Stimulated activated CD8-positive, alpha-beta memory T cell treated with anti-CD3 and anti-CD28 coated beads, Interleukin-2, amount 100 ng/mL, for 48 hours (primary cell): ENCODE measurements at regions not wholly inside any gene's neighbourhood (a gene's known extent, or its start where the extent isn't known, plus 50 kb on each side); places are given as distances from the start of the nearest gene placed in this dataset.

Experiments
- DNase-seq, 2 donors: peaks; one replicate each; pipeline ENCODE4 v3.0.0-alpha.2; 2020; ENCODE audit warnings: low read depth in 2 of 2

DNA sequence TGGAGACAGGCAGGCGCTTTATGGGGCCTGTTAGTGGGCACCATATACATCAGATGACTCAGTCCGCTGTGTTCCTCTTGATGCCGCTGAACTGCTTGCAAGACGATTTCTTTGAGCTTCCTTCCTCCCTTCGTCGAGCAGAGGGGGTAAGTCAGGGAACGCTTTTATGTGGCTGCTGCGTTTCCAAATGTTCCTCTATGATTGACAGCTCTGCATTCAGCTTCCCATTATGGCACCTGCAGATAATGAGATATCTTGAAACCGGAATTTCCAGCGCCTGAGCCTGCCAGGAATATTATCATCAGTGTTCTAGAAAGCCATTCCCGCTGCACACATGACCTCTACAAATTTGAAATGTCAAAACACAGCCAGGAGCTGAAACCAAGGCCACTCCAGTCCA, 257.0 kb downstream of the TSHZ3 start:
- DNase-seq: no peak

- no peak for DNase-seq
Observed at GRCh38 chr19:31089681-31090080, 259.6 kb downstream of the TSHZ3 start.

DNA sequence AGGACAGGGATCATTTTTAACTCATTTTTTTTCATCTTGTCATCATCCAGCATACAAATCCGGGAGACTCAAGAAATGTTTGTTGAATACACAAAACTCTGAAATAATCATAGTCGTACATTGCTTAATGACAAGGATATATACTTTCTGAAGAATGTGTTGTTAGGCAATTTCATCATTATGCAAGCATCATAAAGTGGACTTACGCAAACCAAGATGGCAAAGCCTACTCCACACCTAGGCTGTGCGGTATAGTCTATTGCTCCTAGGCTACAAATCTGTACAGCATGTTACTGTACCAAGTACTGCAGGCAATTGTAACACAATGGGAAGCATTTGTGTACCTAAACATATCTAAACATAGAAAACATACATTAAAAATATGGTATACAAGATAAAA, 264.1 kb downstream of the TSHZ3 start:
- no peak for DNase-seq

GRCh38 chr19:31083105-31083504, 266.1 kb downstream of the TSHZ3 start:
- DNase-seq: no peak

DNA sequence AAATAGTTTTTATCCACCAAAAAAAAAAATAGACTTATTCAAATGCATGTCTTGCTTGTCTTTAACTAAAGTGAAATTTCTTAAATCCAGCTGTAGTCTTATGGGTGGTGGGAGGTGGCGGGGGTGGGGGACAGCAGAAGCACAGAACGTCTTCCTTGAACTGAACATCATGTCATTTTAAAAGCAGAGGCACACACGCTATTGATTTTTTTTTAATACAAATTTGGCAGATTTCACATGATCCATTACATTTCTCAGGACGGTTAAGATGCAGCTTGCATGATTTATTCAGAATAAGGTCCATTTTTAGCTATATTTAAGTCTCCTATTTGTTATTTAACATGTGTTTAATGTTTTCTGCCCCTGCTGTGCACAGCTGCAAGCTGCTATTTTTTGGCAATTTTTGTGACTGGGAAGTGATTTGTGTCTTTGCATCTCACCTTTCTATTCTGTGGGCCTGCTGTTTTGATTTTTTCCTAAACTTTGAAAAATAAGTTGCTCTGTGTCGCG, 274.0 kb downstream of the TSHZ3 start:
- no peak for DNase-seq

GRCh38 chr19:31074199-31075125, 274.8 kb downstream of the TSHZ3 start:
- DNase-seq: no peak

DNA sequence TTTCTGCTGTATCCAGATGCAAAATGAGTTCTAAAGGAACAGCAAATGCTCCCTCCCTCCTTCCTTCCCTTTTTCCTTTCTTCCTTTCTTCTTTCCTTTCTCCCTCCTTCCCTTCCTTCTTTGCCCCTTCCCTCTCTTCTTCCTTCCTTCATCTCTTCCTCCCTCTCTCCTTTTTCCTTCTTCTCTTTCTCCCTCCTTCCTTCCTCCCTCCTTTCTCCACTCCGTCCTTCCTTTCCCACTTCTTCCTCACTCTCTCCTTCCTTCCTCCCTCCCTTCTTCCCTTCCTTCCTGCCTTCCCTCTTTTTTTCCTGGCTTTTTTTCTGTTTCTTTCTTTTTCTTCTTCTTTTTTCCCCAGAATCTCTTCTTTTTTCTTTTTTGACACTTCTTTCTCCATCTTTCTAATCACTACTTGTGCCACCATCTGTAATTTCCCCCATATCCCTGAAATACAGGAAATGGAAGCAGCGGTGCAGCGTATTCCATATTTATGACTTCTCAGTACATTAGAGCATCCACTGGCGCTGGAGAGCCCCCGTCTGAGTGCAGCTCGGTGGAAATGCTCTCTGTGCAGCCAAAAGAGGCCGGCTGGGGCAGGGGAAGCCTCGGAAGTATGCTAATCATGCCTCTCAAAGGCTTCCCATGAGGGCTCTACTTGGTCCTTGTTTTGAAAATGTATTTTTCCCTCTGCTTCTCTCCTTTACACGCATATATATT, 275.6 kb downstream of the TSHZ3 start:
- DNase-seq: no peak

- no peak for DNase-seq
Observed at GRCh38 chr19:31072451-31072850, 276.8 kb downstream of the TSHZ3 start.

DNA sequence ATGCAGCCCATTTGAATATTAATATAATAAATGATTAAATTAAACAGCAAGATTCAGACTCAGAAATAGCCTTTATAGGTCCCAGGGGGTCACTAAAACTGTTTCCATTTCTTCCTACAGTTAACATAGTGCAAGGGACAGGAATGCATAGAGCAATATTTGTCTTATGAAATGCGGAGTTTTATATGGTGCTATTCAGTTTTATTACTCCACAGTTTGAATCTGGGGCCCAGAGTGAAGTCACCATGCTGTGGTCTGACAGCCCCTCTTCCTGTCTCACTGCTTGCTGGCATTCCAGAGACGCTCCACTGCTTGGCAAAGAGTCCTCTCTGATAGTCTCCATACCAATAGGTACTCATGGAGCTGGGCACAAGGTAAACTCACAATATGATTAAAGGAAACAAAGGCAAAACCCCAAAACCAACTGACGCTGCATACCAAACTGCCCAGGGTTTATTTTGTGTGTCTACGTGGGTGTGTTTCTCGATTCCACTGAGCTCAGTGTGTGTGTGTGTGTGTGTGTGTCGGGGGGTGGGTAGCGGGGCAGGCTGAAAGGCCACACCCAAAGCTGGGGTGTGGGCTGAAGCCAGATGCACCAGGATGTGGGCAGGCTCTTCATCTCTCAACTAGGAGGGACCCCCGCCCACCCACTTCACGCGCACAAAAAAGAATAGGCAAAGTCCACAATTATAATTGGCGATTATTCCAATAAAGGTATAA, 277.9 kb downstream of the TSHZ3 start:
- DNase-seq: no peak

DNA sequence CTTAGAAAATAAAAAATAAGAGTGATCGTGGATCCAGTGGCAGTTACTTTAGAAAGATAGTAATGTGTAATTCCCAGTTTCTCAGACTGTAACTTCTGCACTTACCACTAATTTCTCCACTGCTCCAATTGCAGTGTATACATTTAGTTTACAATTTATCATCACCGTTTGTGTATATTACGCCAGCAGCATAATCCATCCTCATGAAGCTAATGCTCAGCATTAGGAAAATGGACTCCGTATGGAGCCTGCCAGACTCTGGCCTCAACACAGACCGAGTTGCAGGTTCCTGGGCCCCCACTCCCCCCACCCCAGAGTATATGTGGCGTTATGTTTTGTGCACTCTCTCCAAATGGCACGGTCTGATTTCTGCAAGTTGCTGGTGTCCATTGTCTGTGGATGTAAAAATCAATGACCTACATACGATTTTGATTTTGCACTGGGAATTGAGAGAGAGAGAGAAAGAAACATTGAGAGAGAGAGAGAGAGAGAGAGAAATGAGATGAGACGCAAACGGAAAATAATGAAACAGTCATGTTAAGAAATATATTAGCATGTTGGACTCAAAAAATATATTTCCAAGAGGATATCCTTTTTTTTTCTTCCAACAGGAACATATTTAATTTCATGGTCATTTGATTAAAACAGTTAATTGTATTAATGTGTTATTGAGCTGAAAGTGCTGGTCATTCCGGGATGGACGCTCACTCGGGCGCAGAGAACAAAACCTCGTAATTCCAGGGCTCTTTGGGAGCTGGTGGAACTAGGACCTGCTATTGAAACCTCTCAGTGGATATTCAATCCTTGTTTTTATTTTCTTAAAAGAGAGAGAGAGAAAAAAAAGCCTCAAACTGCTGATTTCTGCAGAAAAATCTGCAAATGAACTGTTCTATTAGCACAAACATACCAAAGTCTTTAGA, 278.8 kb downstream of the TSHZ3 start:
- no peak for DNase-seq

DNA sequence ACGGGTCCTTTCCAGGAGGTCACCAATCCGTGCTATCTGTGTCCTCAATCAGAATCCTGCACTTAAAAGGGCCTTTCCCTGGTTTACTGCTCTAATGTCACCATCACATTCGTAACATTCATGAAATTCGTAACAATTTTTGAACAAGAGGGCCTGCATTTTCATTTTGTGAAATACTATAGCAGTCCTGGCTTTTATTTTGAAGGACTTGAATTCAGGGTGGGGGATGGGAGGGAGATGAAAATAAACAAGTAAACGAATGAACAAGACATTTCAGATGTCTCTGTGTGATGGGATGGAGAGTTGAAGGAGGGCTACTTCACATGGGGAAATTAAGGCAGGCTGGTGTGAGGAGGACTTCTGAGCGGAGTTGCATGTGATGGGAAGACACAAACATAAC, 281.0 kb downstream of the TSHZ3 start:
- no peak for DNase-seq

- DNase-seq: no peak
Observed at GRCh38 chr19:31066385-31066784, 282.9 kb downstream of the TSHZ3 start.

DNA sequence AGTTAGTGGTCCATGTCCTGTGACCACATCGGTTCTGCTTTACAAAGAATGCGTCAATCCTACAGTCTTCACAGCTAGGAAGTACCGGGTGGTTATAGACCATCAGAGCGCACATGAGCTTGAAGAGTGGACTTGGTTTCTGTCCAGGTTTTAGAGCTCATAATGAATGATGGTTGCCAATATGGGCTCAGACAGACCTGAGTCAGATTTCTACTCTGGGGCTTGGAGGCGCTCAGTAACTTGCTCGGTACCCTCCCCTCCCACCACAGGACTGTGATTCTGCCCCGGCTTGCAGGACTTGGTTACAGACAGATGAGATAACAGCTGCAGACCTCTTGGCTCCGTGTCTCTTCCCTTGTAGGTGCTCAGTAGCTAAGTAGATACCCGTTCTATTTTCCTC, 284.7 kb downstream of the TSHZ3 start:
- no peak for DNase-seq

DNA sequence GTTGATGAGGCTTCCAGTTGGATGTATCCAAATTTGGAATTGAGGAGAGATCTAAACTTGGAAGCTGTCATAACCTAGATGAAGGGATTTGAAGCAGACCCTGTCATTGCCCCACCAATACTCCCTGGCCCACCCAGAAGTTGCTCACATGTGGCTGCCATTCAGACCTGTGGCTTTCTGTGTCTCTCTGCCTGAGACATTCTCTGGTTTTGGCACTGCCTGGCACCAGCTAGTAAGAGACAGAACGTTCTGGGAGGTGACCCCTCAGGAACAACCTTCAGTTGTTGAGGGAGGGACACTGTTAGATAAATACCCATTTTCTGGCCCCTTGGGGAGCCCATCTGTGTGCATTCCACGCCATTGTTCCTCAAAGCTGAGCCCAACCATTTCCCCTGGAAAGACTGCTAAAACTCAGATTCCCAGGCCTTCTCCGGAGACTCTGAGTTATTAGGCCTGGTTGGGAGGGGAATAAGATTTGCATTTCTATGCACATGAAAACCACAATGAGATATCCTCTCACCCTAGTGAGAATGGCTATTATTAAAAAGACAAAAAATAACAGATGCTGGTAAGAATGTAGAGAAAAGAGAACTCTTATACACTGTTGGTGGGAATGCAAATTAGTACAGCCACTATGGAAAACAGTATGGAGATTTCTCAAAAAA, 290.4 kb downstream of the TSHZ3 start:
- DNase-seq: no peak

DNA sequence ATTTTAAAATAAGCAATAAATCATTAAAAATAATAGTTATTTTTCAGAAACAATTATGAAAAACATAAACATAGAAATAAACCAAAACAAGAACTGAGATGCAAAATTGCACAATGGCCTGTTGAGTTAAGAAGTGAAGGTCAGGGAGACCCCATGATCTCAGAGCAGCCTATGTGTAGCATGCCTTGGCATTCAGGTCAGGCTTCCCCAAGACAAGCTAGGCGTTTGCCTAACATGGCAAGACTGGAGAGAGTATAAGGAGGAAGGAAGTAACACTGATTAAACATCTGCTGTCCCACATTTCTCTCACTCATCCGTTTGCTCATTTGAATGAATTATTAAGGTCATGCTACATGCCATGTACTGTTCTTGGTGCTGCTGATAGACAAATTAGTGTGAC, 291.8 kb downstream of the TSHZ3 start:
- DNase-seq: no peak

DNA sequence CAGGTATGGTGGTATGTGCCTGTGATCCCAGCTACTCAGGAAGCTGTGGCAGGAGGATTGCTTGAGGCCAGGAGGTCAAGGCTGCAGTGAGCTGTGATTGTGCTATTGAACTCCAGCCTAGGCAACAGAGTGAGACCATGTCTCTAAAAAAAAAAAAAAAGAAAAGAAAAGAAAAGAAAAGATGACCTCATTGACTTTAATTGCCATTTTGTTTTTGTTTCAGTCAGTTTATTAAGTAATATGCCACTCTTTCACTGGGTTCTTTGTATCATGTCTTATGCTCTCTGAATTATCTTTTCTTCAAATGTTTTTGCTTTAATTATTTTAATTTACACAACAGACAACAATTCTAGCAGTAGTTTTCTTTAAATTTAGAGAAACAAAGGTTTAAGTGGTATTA, 293.8 kb downstream of the TSHZ3 start:
- DNase-seq: no peak

- peak in 1 of 2 donors; percentile 5 for DNase-seq
Observed at GRCh38 chr19:31054430-31054829, 294.8 kb downstream of the TSHZ3 start.

DNA sequence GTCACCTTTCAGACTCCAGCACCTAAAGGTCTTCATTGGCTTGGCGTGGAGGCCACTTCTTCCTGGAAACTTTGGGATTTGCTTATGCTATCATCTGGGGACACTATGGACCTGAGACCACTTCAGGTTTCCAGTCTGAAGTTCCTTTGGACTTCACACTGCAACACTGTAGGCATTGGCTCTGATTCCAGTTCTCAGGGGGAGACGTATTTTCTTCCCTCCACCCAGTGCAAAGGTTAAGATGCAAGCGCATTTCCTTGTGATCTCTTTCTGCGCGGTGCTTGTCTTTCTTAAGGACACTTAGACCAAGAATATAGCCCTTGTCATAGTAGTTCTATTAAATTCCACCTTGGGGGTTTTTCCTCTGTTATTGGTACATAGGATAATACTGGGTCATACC, 299.8 kb downstream of the TSHZ3 start:
- DNase-seq: no peak

GRCh38 chr19:31046024-31046423, 303.2 kb downstream of the TSHZ3 start:
- DNase-seq: no peak

DNA sequence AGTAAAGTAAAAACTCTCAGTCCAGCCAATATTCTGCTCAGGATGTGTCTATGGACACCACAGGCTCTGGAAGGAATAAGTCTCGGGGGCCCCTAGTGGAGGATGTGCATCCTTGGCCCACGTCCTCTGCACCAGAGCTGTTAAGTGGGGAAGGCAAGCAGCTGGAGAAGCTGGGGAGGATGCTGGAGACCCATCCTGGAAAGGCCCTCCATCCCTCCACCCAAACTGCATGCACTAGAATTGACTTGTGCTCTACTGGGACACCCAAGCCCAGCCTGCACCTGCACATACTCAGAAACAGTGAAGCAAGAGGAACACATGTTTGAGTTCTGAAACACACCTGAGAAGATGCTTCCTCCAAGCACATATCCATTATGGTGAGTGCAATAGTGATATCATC, 307.8 kb downstream of the TSHZ3 start:
- DNase-seq: no peak

GRCh38 chr19:31039151-31039550, 310.1 kb downstream of the TSHZ3 start:
- no peak for DNase-seq
